Right lobe of liver (tissue), 4 donors: ENCODE measurements at regions not wholly inside any gene's neighbourhood (a gene's known extent, or its start where the extent isn't known, plus 50 kb on each side); places are given as distances from the start of the nearest gene placed in this dataset.

Experiments used
- CTCF ChIP-seq, 4 donors: fragments of 200-600 bp in 3 of 4; fragments of 450-650 bp in 1 of 4; IDR thresholded peaks; one replicate each; pipeline versions ENCODE4 v1.5.1 to v1.8.0; 2016 to 2022; ENCODE audit warnings: antibody characterized with exemption in 4 of 4, mild to moderate bottlenecking in 2 of 4
- POLR2A ChIP-seq: fragments of 450-650 bp; IDR thresholded peaks from one replicate; pipeline ENCODE4 v1.6.1; 2017; ENCODE audit warnings: antibody characterized with exemption, mild to moderate bottlenecking
- donor health status: DM: no; HTN: no; CAD: no.
- donor health status: DM: no; HTN: no; CAD: no.
- donor health status: DM: no; HTN: yes; CAD: no.

DNA sequence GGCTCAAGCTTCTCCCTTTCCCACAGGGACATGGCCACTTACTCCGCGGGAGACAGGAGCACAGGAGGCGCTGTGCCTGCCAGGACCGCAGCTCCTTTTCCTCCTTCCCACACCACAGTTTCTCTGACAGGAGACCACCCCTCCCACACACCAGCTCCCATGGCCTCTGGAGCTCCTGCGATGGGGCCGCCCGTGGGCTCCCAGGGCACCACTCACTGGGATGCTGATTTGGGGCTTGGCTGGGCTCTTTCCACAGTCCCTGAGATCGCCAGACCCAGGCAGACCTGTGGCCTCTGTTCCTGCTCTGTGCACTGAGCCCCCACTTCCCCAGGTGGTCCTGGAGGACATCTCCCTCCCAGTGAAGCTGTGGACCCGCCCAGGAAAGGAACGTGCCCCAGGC, 226.9 kb upstream of the SHH start:
- TF ChIP-seq CTCF (IDR thresholded peaks at IDR 0.05): no peak
- TF ChIP-seq POLR2A: no peak
